WTC11 (cell line): ENCODE measurements at regions not wholly inside any gene's neighbourhood (a gene's known extent, or its start where the extent isn't known, plus 50 kb on each side); places are given as distances from the start of the nearest gene placed in this dataset.

Source experiments
- ATAC-seq: fragments of 200-7000 bp; cut with Tn5 transposase; 2 replicates; pipeline ENCODE4 v1.10.0; 2021; ENCODE audit warnings: mild to moderate bottlenecking, moderate library complexity
- CTCF ChIA-PET: fragments of 300-600 bp; sonication (Branson Sonifier 250); formaldehyde crosslinking; loops from one replicate; lab custom pipeline; 2021; ENCODE audit warnings: antibody characterized with exemption; lab: Charles Lee
- POLR2A ChIA-PET: fragments of 350-600 bp; sonication (Branson Sonifier 250); formaldehyde crosslinking; loops from one replicate; lab custom pipeline; 2021; ENCODE audit warnings: antibody characterized with exemption; lab: Charles Lee
- DNase-seq: peaks from one replicate; pipeline ENCODE4 v3.0.0; 2021; ENCODE audit warnings: low spot score
- H3K27ac Mint-ChIP-seq: 2 replicates; pipeline ENCODE4 v1.8.0; 2021; ENCODE audit warnings: mixed read lengths
- H3K27me3 Mint-ChIP-seq: 2 replicates; pipeline ENCODE4 v1.8.0; 2021; ENCODE audit warnings: low read depth, mild to moderate bottlenecking, moderate library complexity, mixed read lengths
- H3K36me3 Mint-ChIP-seq: 2 replicates; pipeline ENCODE4 v1.8.0; 2021; ENCODE audit warnings: mixed read lengths
- H3K4me1 Mint-ChIP-seq: 2 replicates; pipeline ENCODE4 v1.8.0; 2022; ENCODE audit warnings: mixed read lengths
- H3K4me3 Mint-ChIP-seq: 2 replicates; pipeline ENCODE4 v1.8.0; 2021; ENCODE audit warnings: mild to moderate bottlenecking, moderate library complexity, mixed read lengths
- H3K9me3 Mint-ChIP-seq: 2 replicates; pipeline ENCODE4 v1.8.0; 2021; ENCODE audit warnings: mixed read lengths
- ATF3 ChIP-seq: sonication (generic); formaldehyde crosslinking; conservative IDR thresholded peaks from 2 replicates; pipeline ENCODE4 v1.8.1; 2022; ENCODE audit warnings: mild to moderate bottlenecking, missing genetic modification reagents
- CDX4 ChIP-seq: fragments of 250-450 bp; sonication (Bioruptor Pico); IDR thresholded peaks from 2 replicates; pipeline ENCODE4 v1.9.0; 2021; ENCODE audit warnings: moderate library complexity, mild to moderate bottlenecking, inconsistent platforms, borderline replicate concordance
- EMX1 ChIP-seq: fragments of 250-450 bp; sonication (Bioruptor Pico); IDR thresholded peaks from 2 replicates; pipeline ENCODE4 v1.8.0; 2021; ENCODE audit warnings: mild to moderate bottlenecking
- ESRRA ChIP-seq: sonication (generic); formaldehyde crosslinking; IDR thresholded peaks from 2 replicates; pipeline ENCODE4 v1.8.1; 2022; ENCODE audit warnings: mild to moderate bottlenecking, missing genetic modification reagents, borderline replicate concordance
- FOXP1 ChIP-seq: sonication (generic); formaldehyde crosslinking; IDR thresholded peaks from 2 replicates; pipeline ENCODE4 v1.8.0; 2022; ENCODE audit warnings: missing genetic modification reagents, mild to moderate bottlenecking, moderate library complexity, borderline replicate concordance
- GTF2I ChIP-seq: fragments of 250-450 bp; sonication (Bioruptor Pico); conservative IDR thresholded peaks from 2 replicates; pipeline ENCODE4 v1.4.0; 2021; ENCODE audit warnings: mild to moderate bottlenecking
- IRF2 ChIP-seq: sonication (generic); formaldehyde crosslinking; IDR thresholded peaks from 2 replicates; pipeline ENCODE4 v1.8.0; 2022; ENCODE audit warnings: low read depth, missing genetic modification reagents, borderline replicate concordance
- KAT7 ChIP-seq: sonication (generic); formaldehyde crosslinking; IDR thresholded peaks from 2 replicates; pipeline ENCODE4 v1.8.1; 2023; ENCODE audit warnings: missing genetic modification reagents, mild to moderate bottlenecking, borderline replicate concordance
- MLX ChIP-seq: sonication (generic); formaldehyde crosslinking; IDR thresholded peaks from 2 replicates; pipeline ENCODE4 v1.8.1; 2023; ENCODE audit warnings: mild to moderate bottlenecking, missing genetic modification reagents, moderate library complexity
- NFYB ChIP-seq: sonication (generic); formaldehyde crosslinking; conservative IDR thresholded peaks from 2 replicates; pipeline ENCODE4 v1.8.0; 2022; ENCODE audit warnings: low read depth, missing genetic modification reagents
- PREB ChIP-seq: sonication (generic); formaldehyde crosslinking; IDR thresholded peaks from 2 replicates; pipeline ENCODE4 v1.8.1; 2022; ENCODE audit warnings: mild to moderate bottlenecking, missing genetic modification reagents, moderate library complexity, borderline replicate concordance
- PRRX2 ChIP-seq: fragments of 250-450 bp; sonication (Bioruptor Pico); IDR thresholded peaks from 2 replicates; pipeline ENCODE4 v1.8.0; 2021; ENCODE audit warnings: mild to moderate bottlenecking
- TP53 ChIP-seq: sonication (generic); formaldehyde crosslinking; IDR thresholded peaks from 2 replicates; pipeline ENCODE4 v1.8.1; 2023; ENCODE audit warnings: mild to moderate bottlenecking, missing genetic modification reagents
- ZNF219 ChIP-seq: sonication (generic); formaldehyde crosslinking; IDR thresholded peaks from 2 replicates; pipeline ENCODE4 v1.8.0; 2023; ENCODE audit warnings: missing genetic modification reagents, mild to moderate bottlenecking, borderline replicate concordance
- ZNF232 ChIP-seq: sonication (generic); formaldehyde crosslinking; IDR thresholded peaks from 2 replicates; pipeline ENCODE4 v1.8.0; 2022; ENCODE audit warnings: mild to moderate bottlenecking, missing genetic modification reagents
- ZNF281 ChIP-seq: sonication (generic); formaldehyde crosslinking; IDR thresholded peaks from 2 replicates; pipeline ENCODE4 v1.8.0; 2023; ENCODE audit warnings: mild to moderate bottlenecking, missing genetic modification reagents
- ZNF423 ChIP-seq: fragments of 250-450 bp; sonication (Bioruptor Pico); IDR thresholded peaks from 2 replicates; pipeline ENCODE4 v2.1.2; 2022; ENCODE audit warnings: mild to moderate bottlenecking, moderate library complexity
- TF ChIP-seq, protein P1 (sequence below): sonication (generic); formaldehyde crosslinking; IDR thresholded peaks from 2 replicates; pipeline ENCODE4 v1.8.1; 2023; ENCODE audit warnings: mild to moderate bottlenecking, missing genetic modification reagents
- TF ChIP-seq, protein P2 (sequence below): sonication (generic); formaldehyde crosslinking; conservative IDR thresholded peaks from 2 replicates; pipeline ENCODE4 v1.8.1; 2023; ENCODE audit warnings: mild to moderate bottlenecking, low read depth, missing genetic modification reagents, moderate library complexity
- TF ChIP-seq, protein P3 (sequence below): sonication (generic); formaldehyde crosslinking; IDR thresholded peaks from 2 replicates; pipeline ENCODE4 v1.8.1; 2023; ENCODE audit warnings: mild to moderate bottlenecking, moderate library complexity, missing genetic modification reagents

GRCh38 chr10:70991140-70992124 lies 103.1 kb upstream of the PCBD1 start:
- Mint-ChIP-seq H3K4me3 (no peak overlapping the region), H3K36me3 (no peaks in the 10 kb centered on the region), H3K9me3 (no peaks in the 10 kb centered on the region), H3K27ac (no peak overlapping the region)
- DNase-seq, result no peak
- TF ChIP-seq MLX (CRISPR knock-in tag) (no peak), PREB (CRISPR knock-in tag) (no peak), ZNF423 (CRISPR knock-in tag) (no peak), KAT7 (CRISPR knock-in tag) (no peak), ATF3 (CRISPR knock-in tag) (no peak), ZNF232 (CRISPR knock-in tag) (no peak), CDX4 (CRISPR knock-in tag) (no peak), NFYB (CRISPR knock-in tag) (no peak), ZNF219 (no peak), PRRX2 (CRISPR knock-in tag) (no peak)
- TF ChIP-seq, protein P1, sequence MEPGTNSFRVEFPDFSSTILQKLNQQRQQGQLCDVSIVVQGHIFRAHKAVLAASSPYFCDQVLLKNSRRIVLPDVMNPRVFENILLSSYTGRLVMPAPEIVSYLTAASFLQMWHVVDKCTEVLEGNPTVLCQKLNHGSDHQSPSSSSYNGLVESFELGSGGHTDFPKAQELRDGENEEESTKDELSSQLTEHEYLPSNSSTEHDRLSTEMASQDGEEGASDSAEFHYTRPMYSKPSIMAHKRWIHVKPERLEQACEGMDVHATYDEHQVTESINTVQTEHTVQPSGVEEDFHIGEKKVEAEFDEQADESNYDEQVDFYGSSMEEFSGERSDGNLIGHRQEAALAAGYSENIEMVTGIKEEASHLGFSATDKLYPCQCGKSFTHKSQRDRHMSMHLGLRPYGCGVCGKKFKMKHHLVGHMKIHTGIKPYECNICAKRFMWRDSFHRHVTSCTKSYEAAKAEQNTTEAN (CRISPR knock-in tag), result no peak
- TF ChIP-seq, protein P2, sequence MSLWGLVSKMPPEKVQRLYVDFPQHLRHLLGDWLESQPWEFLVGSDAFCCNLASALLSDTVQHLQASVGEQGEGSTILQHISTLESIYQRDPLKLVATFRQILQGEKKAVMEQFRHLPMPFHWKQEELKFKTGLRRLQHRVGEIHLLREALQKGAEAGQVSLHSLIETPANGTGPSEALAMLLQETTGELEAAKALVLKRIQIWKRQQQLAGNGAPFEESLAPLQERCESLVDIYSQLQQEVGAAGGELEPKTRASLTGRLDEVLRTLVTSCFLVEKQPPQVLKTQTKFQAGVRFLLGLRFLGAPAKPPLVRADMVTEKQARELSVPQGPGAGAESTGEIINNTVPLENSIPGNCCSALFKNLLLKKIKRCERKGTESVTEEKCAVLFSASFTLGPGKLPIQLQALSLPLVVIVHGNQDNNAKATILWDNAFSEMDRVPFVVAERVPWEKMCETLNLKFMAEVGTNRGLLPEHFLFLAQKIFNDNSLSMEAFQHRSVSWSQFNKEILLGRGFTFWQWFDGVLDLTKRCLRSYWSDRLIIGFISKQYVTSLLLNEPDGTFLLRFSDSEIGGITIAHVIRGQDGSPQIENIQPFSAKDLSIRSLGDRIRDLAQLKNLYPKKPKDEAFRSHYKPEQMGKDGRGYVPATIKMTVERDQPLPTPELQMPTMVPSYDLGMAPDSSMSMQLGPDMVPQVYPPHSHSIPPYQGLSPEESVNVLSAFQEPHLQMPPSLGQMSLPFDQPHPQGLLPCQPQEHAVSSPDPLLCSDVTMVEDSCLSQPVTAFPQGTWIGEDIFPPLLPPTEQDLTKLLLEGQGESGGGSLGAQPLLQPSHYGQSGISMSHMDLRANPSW, result no peak
- TF ChIP-seq, all 79 proteins: peak for 0
- ATAC-seq, result no peak
- H3K4me1 Mint-ChIP-seq, result peaks cover 7% of the 10 kb centered on the region
- ChIA-PET CTCF (no interaction called here), POLR2A (interaction anchor here (0.6 kb wide), 1 partner anchor 69 kb away, joined by 3 read pairs; no protein-coding TSS in a partner anchor)
- no peaks in the 10 kb centered on the region; the same call in 1 of the 2 replicates for H3K27me3 Mint-ChIP-seq

- no peaks in the 10 kb centered on the region; the same call in 1 of the 2 replicates for H3K27me3 Mint-ChIP-seq
- H3K4me3 Mint-ChIP-seq, result no peak overlapping the region
- ChIA-PET POLR2A (interaction anchor here (0.6 kb wide), 1 partner anchor 70 kb away, joined by 3 read pairs; no protein-coding TSS in a partner anchor), CTCF (no interaction called here)
- no peak overlapping the region for H3K27ac Mint-ChIP-seq
- DNase-seq, result no peak
- H3K9me3 Mint-ChIP-seq, result no peaks in the 10 kb centered on the region
- no peak for ATAC-seq
- H3K36me3 Mint-ChIP-seq, result no peaks in the 10 kb centered on the region
- peaks cover 7% of the 10 kb centered on the region for H3K4me1 Mint-ChIP-seq
- TF ChIP-seq ZNF281 (CRISPR knock-in tag), result no peak
- no peak for TF ChIP-seq ESRRA (CRISPR knock-in tag)
- TF ChIP-seq ATF3 (CRISPR knock-in tag), result no peak
- TF ChIP-seq IRF2, result no peak
- no peak for TF ChIP-seq EMX1 (CRISPR knock-in tag)
- TF ChIP-seq FOXP1 (CRISPR knock-in tag), result no peak
- TF ChIP-seq TP53 (CRISPR knock-in tag), result no peak
- TF ChIP-seq, protein P3, sequence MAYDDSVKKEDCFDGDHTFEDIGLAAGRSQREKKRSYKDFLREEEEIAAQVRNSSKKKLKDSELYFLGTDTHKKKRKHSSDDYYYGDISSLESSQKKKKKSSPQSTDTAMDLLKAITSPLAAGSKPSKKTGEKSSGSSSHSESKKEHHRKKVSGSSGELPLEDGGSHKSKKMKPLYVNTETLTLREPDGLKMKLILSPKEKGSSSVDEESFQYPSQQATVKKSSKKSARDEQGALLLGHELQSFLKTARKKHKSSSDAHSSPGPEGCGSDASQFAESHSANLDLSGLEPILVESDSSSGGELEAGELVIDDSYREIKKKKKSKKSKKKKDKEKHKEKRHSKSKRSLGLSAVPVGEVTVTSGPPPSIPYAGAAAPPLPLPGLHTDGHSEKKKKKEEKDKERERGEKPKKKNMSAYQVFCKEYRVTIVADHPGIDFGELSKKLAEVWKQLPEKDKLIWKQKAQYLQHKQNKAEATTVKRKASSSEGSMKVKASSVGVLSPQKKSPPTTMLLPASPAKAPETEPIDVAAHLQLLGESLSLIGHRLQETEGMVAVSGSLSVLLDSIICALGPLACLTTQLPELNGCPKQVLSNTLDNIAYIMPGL (CRISPR knock-in tag), result no peak
- no peak for TF ChIP-seq GTF2I (CRISPR knock-in tag)
These were observed 104.1 kb upstream of the PCBD1 start for GRCh38 chr10:70992436-70992835.
